SK-N-MC (cell line): ENCODE measurements at regions not wholly inside any gene's neighbourhood (a gene's known extent, or its start where the extent isn't known, plus 50 kb on each side); places are given as distances from the start of the nearest gene placed in this dataset.

Experiments used
- DNase-seq: peaks from one replicate; pipeline ENCODE4 v3.0.0-alpha.2; 2011; ENCODE audit warnings: low read depth, low spot score
- H3K27ac ChIP-seq: fragments of 200-600 bp; sonication (generic); 2 replicates; pipeline ENCODE4 v1.5.1; 2016; ENCODE audit warnings: mixed run types
- H3K36me3 ChIP-seq: fragments of 200-600 bp; sonication (generic); 2 replicates; pipeline ENCODE4 v1.6.1; 2017; ENCODE audit warnings: antibody characterized with exemption, low read length, mixed read lengths; ENCODE audit not compliant: insufficient read depth
- H3K4me3 ChIP-seq: fragments of 200-600 bp; sonication (generic); 2 replicates; pipeline ENCODE4 v1.5.1; 2016
- H3K9ac ChIP-seq: fragments of 200-600 bp; sonication (generic); 2 replicates; pipeline ENCODE4 v1.8.0; 2017; ENCODE audit warnings: mixed run types, mixed read lengths; ENCODE audit not compliant: insufficient read length
- H3K9me3 ChIP-seq: fragments of 200-600 bp; sonication (generic); 2 replicates; pipeline ENCODE4 v1.6.1; 2017; ENCODE audit warnings: low read depth, mild to moderate bottlenecking, antibody characterized with exemption, low read length, moderate library complexity, mixed read lengths
- EZH2 ChIP-seq: fragments of 200-600 bp; sonication (generic); IDR thresholded peaks from one replicate; pipeline ENCODE4 v1.6.1; 2017; ENCODE audit warnings: antibody characterized with exemption
- FOXP2 ChIP-seq: optimal IDR thresholded peaks from 2 replicates; pipeline ENCODE3; 2011; ENCODE audit warnings: mild to moderate bottlenecking, moderate library complexity; ENCODE audit not compliant: insufficient read depth; ENCODE audit errors: extremely low read length, control extremely low read depth
- POLR2AphosphoS5 ChIP-seq: IDR thresholded peaks from 2 replicates; pipeline ENCODE4 v1.6.1; 2012; ENCODE audit warnings: mild to moderate bottlenecking, low read depth, low read length, borderline replicate concordance

GRCh38 chr5:96283589-96283988 lies 149.5 kb downstream of the PCSK1 start:
- no peak overlapping the region for H3K27ac ChIP-seq
- H3K4me3 ChIP-seq: no peak overlapping the region
- H3K36me3 ChIP-seq: no peaks in the 10 kb centered on the region
- no peaks in the 10 kb centered on the region for H3K9me3 ChIP-seq
- DNase-seq: no peak
- H3K9ac ChIP-seq: no peak overlapping the region
- no peak for TF ChIP-seq EZH2

- no peak overlapping the region for H3K9ac ChIP-seq
- no peak overlapping the region for H3K27ac ChIP-seq
- no peak for TF ChIP-seq POLR2AphosphoS5
- no peak for TF ChIP-seq FOXP2
- no peak for TF ChIP-seq EZH2
- H3K36me3 ChIP-seq: no peaks in the 10 kb centered on the region
- no peaks in the 10 kb centered on the region for H3K9me3 ChIP-seq
- H3K4me3 ChIP-seq: no peak overlapping the region
- DNase-seq: no peak
These were observed 151.0 kb downstream of the PCSK1 start for GRCh38 chr5:96282020-96282419.

- H3K9me3 ChIP-seq: no peaks in the 10 kb centered on the region
- no peak for DNase-seq
- TF ChIP-seq FOXP2 (no peak), POLR2AphosphoS5 (no peak), EZH2 (no peak)
- H3K27ac ChIP-seq: no peak overlapping the region
- H3K9ac ChIP-seq: no peak overlapping the region
- H3K4me3 ChIP-seq: no peak overlapping the region
- no peaks in the 10 kb centered on the region for H3K36me3 ChIP-seq
These were observed 152.1 kb downstream of the PCSK1 start for GRCh38 chr5:96280946-96281393.

GRCh38 chr5:96279801-96280542 lies 153.1 kb downstream of the PCSK1 start:
- H3K27ac ChIP-seq: no peak overlapping the region
- no peak overlapping the region for H3K9ac ChIP-seq
- DNase-seq: no peak
- H3K4me3 ChIP-seq: no peak overlapping the region
- no peaks in the 10 kb centered on the region for H3K9me3 ChIP-seq
- no peaks in the 10 kb centered on the region for H3K36me3 ChIP-seq
- TF ChIP-seq FOXP2: no peak
- TF ChIP-seq POLR2AphosphoS5: no peak
- no peak for TF ChIP-seq EZH2

GRCh38 chr5:96278981-96279380 lies 154.1 kb downstream of the PCSK1 start:
- TF ChIP-seq EZH2: no peak
- no peak for TF ChIP-seq POLR2AphosphoS5
- no peak for TF ChIP-seq FOXP2
- no peaks in the 10 kb centered on the region for H3K36me3 ChIP-seq
- no peak overlapping the region for H3K9ac ChIP-seq
- no peak overlapping the region for H3K27ac ChIP-seq
- no peak for DNase-seq
- no peaks in the 10 kb centered on the region for H3K9me3 ChIP-seq
- no peak overlapping the region for H3K4me3 ChIP-seq

- no peak overlapping the region for H3K9ac ChIP-seq
- H3K4me3 ChIP-seq: no peak overlapping the region
- H3K36me3 ChIP-seq: no peaks in the 10 kb centered on the region
- no peak for TF ChIP-seq FOXP2
- no peak for TF ChIP-seq POLR2AphosphoS5
- no peak for TF ChIP-seq EZH2
- DNase-seq: no peak
- H3K27ac ChIP-seq: no peak overlapping the region
- H3K9me3 ChIP-seq: no peaks in the 10 kb centered on the region
These were observed 158.0 kb downstream of the PCSK1 start for GRCh38 chr5:96275051-96275450.

- Histone ChIP-seq H3K4me3 (no peak overlapping the region), H3K27ac (no peak overlapping the region), H3K9me3 (no peaks in the 10 kb centered on the region), H3K36me3 (no peaks in the 10 kb centered on the region), H3K9ac (no peak overlapping the region)
- TF ChIP-seq FOXP2: no peak
- TF ChIP-seq EZH2: no peak
- no peak for TF ChIP-seq POLR2AphosphoS5
- no peak for DNase-seq
These were observed 167.6 kb downstream of the PCSK1 start for GRCh38 chr5:96265487-96265886.

GRCh38 chr5:96264047-96264446 lies 169.0 kb downstream of the PCSK1 start:
- H3K27ac ChIP-seq: no peak overlapping the region
- H3K36me3 ChIP-seq: no peaks in the 10 kb centered on the region
- H3K9me3 ChIP-seq: no peaks in the 10 kb centered on the region
- H3K9ac ChIP-seq: no peak overlapping the region
- DNase-seq: no peak
- H3K4me3 ChIP-seq: no peak overlapping the region
- no peak for TF ChIP-seq POLR2AphosphoS5
- TF ChIP-seq EZH2: no peak
- no peak for TF ChIP-seq FOXP2

GRCh38 chr5:96262105-96262504 lies 170.9 kb downstream of the PCSK1 start:
- Histone ChIP-seq H3K27ac (no peak overlapping the region), H3K36me3 (no peaks in the 10 kb centered on the region), H3K4me3 (no peak overlapping the region), H3K9me3 (no peaks in the 10 kb centered on the region), H3K9ac (no peak overlapping the region)
- no peak for TF ChIP-seq EZH2
- TF ChIP-seq POLR2AphosphoS5: no peak
- no peak for TF ChIP-seq FOXP2
- no peak for DNase-seq
